ENCODE measurements at regions not wholly inside any gene's neighbourhood (a gene's known extent, or its start where the extent isn't known, plus 50 kb on each side); places are given as distances from the start of the nearest gene placed in this dataset.

DNA sequence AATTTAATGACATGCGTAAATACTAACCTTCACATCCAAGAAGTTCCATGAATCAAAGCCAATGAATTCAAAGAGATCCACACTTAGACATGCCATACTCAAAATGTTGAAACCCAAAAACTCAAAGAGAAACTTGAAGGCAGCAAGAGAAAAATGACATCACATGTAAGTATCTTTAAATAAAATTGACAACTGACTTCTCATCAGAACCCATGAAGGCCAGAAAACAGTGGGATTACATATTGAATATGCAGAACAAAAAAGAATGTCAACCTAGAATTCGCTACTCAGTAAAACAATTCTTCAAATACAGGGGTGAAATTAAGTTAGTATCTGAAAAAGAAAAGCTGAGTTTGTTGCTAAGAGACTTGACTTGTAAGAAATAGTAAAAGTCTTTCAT, 953.9 kb upstream of the HS3ST1 start (continued):
- no peak for TF ChIP-seq EGR1 (IDR thresholded peaks at IDR 0.05; ENCODE audit: borderline replicate concordance, low read depth, low read length)
- TF ChIP-seq TBP (IDR thresholded peaks at IDR 0.05; ENCODE audit: low read depth, low read length): no peak
- TF ChIP-seq, protein P1, sequence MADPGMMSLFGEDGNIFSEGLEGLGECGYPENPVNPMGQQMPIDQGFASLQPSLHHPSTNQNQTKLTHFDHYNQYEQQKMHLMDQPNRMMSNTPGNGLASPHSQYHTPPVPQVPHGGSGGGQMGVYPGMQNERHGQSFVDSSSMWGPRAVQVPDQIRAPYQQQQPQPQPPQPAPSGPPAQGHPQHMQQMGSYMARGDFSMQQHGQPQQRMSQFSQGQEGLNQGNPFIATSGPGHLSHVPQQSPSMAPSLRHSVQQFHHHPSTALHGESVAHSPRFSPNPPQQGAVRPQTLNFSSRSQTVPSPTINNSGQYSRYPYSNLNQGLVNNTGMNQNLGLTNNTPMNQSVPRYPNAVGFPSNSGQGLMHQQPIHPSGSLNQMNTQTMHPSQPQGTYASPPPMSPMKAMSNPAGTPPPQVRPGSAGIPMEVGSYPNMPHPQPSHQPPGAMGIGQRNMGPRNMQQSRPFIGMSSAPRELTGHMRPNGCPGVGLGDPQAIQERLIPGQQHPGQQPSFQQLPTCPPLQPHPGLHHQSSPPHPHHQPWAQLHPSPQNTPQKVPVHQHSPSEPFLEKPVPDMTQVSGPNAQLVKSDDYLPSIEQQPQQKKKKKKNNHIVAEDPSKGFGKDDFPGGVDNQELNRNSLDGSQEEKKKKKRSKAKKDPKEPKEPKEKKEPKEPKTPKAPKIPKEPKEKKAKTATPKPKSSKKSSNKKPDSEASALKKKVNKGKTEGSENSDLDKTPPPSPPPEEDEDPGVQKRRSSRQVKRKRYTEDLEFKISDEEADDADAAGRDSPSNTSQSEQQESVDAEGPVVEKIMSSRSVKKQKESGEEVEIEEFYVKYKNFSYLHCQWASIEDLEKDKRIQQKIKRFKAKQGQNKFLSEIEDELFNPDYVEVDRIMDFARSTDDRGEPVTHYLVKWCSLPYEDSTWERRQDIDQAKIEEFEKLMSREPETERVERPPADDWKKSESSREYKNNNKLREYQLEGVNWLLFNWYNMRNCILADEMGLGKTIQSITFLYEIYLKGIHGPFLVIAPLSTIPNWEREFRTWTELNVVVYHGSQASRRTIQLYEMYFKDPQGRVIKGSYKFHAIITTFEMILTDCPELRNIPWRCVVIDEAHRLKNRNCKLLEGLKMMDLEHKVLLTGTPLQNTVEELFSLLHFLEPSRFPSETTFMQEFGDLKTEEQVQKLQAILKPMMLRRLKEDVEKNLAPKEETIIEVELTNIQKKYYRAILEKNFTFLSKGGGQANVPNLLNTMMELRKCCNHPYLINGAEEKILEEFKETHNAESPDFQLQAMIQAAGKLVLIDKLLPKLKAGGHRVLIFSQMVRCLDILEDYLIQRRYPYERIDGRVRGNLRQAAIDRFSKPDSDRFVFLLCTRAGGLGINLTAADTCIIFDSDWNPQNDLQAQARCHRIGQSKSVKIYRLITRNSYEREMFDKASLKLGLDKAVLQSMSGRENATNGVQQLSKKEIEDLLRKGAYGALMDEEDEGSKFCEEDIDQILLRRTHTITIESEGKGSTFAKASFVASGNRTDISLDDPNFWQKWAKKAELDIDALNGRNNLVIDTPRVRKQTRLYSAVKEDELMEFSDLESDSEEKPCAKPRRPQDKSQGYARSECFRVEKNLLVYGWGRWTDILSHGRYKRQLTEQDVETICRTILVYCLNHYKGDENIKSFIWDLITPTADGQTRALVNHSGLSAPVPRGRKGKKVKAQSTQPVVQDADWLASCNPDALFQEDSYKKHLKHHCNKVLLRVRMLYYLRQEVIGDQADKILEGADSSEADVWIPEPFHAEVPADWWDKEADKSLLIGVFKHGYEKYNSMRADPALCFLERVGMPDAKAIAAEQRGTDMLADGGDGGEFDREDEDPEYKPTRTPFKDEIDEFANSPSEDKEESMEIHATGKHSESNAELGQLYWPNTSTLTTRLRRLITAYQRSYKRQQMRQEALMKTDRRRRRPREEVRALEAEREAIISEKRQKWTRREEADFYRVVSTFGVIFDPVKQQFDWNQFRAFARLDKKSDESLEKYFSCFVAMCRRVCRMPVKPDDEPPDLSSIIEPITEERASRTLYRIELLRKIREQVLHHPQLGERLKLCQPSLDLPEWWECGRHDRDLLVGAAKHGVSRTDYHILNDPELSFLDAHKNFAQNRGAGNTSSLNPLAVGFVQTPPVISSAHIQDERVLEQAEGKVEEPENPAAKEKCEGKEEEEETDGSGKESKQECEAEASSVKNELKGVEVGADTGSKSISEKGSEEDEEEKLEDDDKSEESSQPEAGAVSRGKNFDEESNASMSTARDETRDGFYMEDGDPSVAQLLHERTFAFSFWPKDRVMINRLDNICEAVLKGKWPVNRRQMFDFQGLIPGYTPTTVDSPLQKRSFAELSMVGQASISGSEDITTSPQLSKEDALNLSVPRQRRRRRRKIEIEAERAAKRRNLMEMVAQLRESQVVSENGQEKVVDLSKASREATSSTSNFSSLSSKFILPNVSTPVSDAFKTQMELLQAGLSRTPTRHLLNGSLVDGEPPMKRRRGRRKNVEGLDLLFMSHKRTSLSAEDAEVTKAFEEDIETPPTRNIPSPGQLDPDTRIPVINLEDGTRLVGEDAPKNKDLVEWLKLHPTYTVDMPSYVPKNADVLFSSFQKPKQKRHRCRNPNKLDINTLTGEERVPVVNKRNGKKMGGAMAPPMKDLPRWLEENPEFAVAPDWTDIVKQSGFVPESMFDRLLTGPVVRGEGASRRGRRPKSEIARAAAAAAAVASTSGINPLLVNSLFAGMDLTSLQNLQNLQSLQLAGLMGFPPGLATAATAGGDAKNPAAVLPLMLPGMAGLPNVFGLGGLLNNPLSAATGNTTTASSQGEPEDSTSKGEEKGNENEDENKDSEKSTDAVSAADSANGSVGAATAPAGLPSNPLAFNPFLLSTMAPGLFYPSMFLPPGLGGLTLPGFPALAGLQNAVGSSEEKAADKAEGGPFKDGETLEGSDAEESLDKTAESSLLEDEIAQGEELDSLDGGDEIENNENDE (IDR thresholded peaks at IDR 0.05; ENCODE audit: insufficient replicate concordance, low read length): no peak
- TF ChIP-seq, protein P2, sequence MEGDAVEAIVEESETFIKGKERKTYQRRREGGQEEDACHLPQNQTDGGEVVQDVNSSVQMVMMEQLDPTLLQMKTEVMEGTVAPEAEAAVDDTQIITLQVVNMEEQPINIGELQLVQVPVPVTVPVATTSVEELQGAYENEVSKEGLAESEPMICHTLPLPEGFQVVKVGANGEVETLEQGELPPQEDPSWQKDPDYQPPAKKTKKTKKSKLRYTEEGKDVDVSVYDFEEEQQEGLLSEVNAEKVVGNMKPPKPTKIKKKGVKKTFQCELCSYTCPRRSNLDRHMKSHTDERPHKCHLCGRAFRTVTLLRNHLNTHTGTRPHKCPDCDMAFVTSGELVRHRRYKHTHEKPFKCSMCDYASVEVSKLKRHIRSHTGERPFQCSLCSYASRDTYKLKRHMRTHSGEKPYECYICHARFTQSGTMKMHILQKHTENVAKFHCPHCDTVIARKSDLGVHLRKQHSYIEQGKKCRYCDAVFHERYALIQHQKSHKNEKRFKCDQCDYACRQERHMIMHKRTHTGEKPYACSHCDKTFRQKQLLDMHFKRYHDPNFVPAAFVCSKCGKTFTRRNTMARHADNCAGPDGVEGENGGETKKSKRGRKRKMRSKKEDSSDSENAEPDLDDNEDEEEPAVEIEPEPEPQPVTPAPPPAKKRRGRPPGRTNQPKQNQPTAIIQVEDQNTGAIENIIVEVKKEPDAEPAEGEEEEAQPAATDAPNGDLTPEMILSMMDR (IDR thresholded peaks at IDR 0.05; ENCODE audit: control extremely low read depth in 1 of 3, insufficient read depth in 1 of 3, low read depth in 1 of 3, low read length in 3 of 3): no peak
